Nucleus accumbens (tissue), 56 donors: ENCODE measurements at regions not wholly inside any gene's neighbourhood (a gene's known extent, or its start where the extent isn't known, plus 50 kb on each side); places are given as distances from the start of the nearest gene placed in this dataset.

Source experiments
- DNase-seq, 56 donors: peaks; one replicate each; lab custom pipeline; 2025; lab: John Stamatoyannopoulos, UW

GRCh38 chr9:109830545-109830944, 50.5 kb downstream of the PALM2AKAP2 start:
- DNase-seq = no peak

GRCh38 chr9:109831998-109832658, 52.1 kb downstream of the PALM2AKAP2 start:
- no peak for DNase-seq

GRCh38 chr9:109834855-109835254, 54.9 kb downstream of the PALM2AKAP2 start:
- no peak for DNase-seq

GRCh38 chr9:109843641-109844040, 63.6 kb downstream of the PALM2AKAP2 start:
- peak in 30 of 56 donors; percentile 3 to 51 (median 20) for DNase-seq

- DNase-seq = no peak
Measured at GRCh38 chr9:109845226-109845625, 65.2 kb downstream of the PALM2AKAP2 start.

GRCh38 chr9:109846776-109847175, 66.8 kb downstream of the PALM2AKAP2 start:
- DNase-seq = no peak

GRCh38 chr9:109852556-109852955, 72.6 kb downstream of the PALM2AKAP2 start:
- DNase-seq = no peak

GRCh38 chr9:109855540-109855939, 75.5 kb downstream of the PALM2AKAP2 start:
- no peak for DNase-seq

- DNase-seq = peak in 53 of 56 donors; percentile 13 to 94 (median 80)
Measured at GRCh38 chr9:109856785-109857184, 76.8 kb downstream of the PALM2AKAP2 start.

GRCh38 chr9:109857336-109857735, 77.3 kb downstream of the PALM2AKAP2 start:
- no peak for DNase-seq

- DNase-seq = no peak
Measured at GRCh38 chr9:109859447-109859846, 79.4 kb downstream of the PALM2AKAP2 start.

GRCh38 chr9:109860521-109860920, 80.5 kb downstream of the PALM2AKAP2 start:
- DNase-seq = no peak

GRCh38 chr9:109861499-109861898, 81.5 kb downstream of the PALM2AKAP2 start:
- DNase-seq = peak in 5 of 56 donors; percentile 7 to 33 (median 18)

- DNase-seq = no peak
Measured at GRCh38 chr9:109861918-109862317, 81.9 kb downstream of the PALM2AKAP2 start.

GRCh38 chr9:109862452-109862851, 82.5 kb downstream of the PALM2AKAP2 start:
- no peak for DNase-seq

GRCh38 chr9:109863961-109864360, 84.0 kb downstream of the PALM2AKAP2 start:
- DNase-seq = no peak

- DNase-seq = no peak
Measured at GRCh38 chr9:109865521-109865920, 85.5 kb downstream of the PALM2AKAP2 start.

GRCh38 chr9:109868207-109868606, 88.2 kb downstream of the PALM2AKAP2 start:
- DNase-seq = peak in 28 of 56 donors; percentile 7 to 60 (median 30)

GRCh38 chr9:109868722-109869121, 88.7 kb downstream of the PALM2AKAP2 start:
- DNase-seq = peak in 1 of 56 donors; percentile 28

GRCh38 chr9:109870365-109870764, 90.4 kb downstream of the PALM2AKAP2 start:
- DNase-seq = no peak

GRCh38 chr9:109872901-109873300, 92.9 kb downstream of the PALM2AKAP2 start:
- no peak for DNase-seq

GRCh38 chr9:109875495-109876129, 95.6 kb downstream of the PALM2AKAP2 start:
- DNase-seq = no peak
